Neuronal stem cell (in vitro differentiated cells): ENCODE measurements at regions not wholly inside any gene's neighbourhood (a gene's known extent, or its start where the extent isn't known, plus 50 kb on each side); places are given as distances from the start of the nearest gene placed in this dataset. TPM values are rescaled to one million over a fixed set of nuclear protein-coding genes. Genes with fewer than 3 reads are reported as not detected.

Experiments used
- DNase-seq: peaks from one replicate; pipeline ENCODE4 v3.0.0-alpha.2; 2013; ENCODE audit warnings: low spot score
- H2AFZ ChIP-seq: one replicate; pipeline ENCODE4 v1.6.1; 2013; ENCODE audit warnings: mild to moderate bottlenecking, low read length, inconsistent platforms
- H2AK5ac ChIP-seq: 2 replicates; pipeline ENCODE4 v1.6.1; 2013; ENCODE audit warnings: low read depth, mild to moderate bottlenecking, inconsistent platforms, low read length, moderate library complexity, mixed read lengths
- H2BK120ac ChIP-seq: 2 replicates; pipeline ENCODE4 v1.6.1; 2013; ENCODE audit warnings: low read depth, mild to moderate bottlenecking, inconsistent platforms, low read length, moderate library complexity, mixed read lengths
- H2BK12ac ChIP-seq: one replicate; pipeline ENCODE4 v1.6.1; 2013; ENCODE audit warnings: low read length, inconsistent platforms
- H2BK15ac ChIP-seq: 2 replicates; pipeline ENCODE4 v1.6.1; 2013; ENCODE audit warnings: mild to moderate bottlenecking, low read length, inconsistent platforms, mixed read lengths
- H2BK5ac ChIP-seq: one replicate; pipeline ENCODE4 v1.6.1; 2013; ENCODE audit warnings: inconsistent platforms, mild to moderate bottlenecking, low read length, moderate library complexity
- H3K14ac ChIP-seq: one replicate; pipeline ENCODE4 v1.6.1; 2013; ENCODE audit warnings: low read length, inconsistent platforms
- H3K18ac ChIP-seq: 2 replicates; pipeline ENCODE4 v1.6.1; 2013; ENCODE audit warnings: low read length, inconsistent platforms
- H3K23ac ChIP-seq: 2 replicates; pipeline ENCODE4 v1.6.1; 2013; ENCODE audit warnings: low read depth, mild to moderate bottlenecking, mixed read lengths, low read length, inconsistent platforms; ENCODE audit not compliant: poor library complexity
- H3K27ac ChIP-seq: replicated peaks from 3 replicates; pipeline ENCODE4 v1.5.1; 2013; ENCODE audit warnings: low read length, inconsistent platforms
- H3K27me3 ChIP-seq, 3 experiments: 2 replicates each; pipeline ENCODE4 v1.6.1; 2013; ENCODE audit warnings: low read length in 3 of 3, mild to moderate bottlenecking in 2 of 3, inconsistent platforms in 1 of 3, low read depth in 1 of 3, mixed read lengths in 1 of 3, moderate library complexity in 1 of 3; ENCODE audit not compliant: control insufficient read depth in 3 of 3, insufficient read depth in 3 of 3
- H3K36me3 ChIP-seq, 2 donors: replicated peaks in 1 of 2; 2 replicates each; pipeline ENCODE4 v1.6.1; 2013; ENCODE audit warnings: low read length in 2 of 2; ENCODE audit not compliant: control insufficient read depth in 2 of 2, insufficient read depth in 2 of 2
- H3K4ac ChIP-seq: 2 replicates; pipeline ENCODE4 v1.6.1; 2013; ENCODE audit warnings: inconsistent platforms, mild to moderate bottlenecking, low read length, moderate library complexity
- H3K4me1 ChIP-seq, 2 donors: 1 replicate in 1 of 2; 2 replicates in 1 of 2; pipeline ENCODE4 v1.6.1; 2013; ENCODE audit warnings: low read length in 2 of 2, low read depth in 1 of 2; ENCODE audit not compliant: control insufficient read depth in 2 of 2, insufficient read depth in 1 of 2
- H3K4me2 ChIP-seq: one replicate; pipeline ENCODE4 v1.6.1; 2013; ENCODE audit warnings: mild to moderate bottlenecking, low read length, inconsistent platforms; ENCODE audit not compliant: insufficient read depth, poor library complexity, severe bottlenecking
- H3K4me3 ChIP-seq, 2 donors: 2 replicates each; pipeline ENCODE4 v1.5.1; 2013; ENCODE audit warnings: low read length in 2 of 2, mild to moderate bottlenecking in 2 of 2, inconsistent platforms in 1 of 2, moderate library complexity in 1 of 2
- H3K79me1 ChIP-seq: one replicate; pipeline ENCODE4 v1.6.1; 2013; ENCODE audit warnings: low read depth, mild to moderate bottlenecking, inconsistent platforms, low read length, moderate library complexity
- H3K9ac ChIP-seq: one replicate; pipeline ENCODE4 v1.6.1; 2013; ENCODE audit warnings: mild to moderate bottlenecking, low read depth, low read length, inconsistent platforms; ENCODE audit not compliant: poor library complexity
- H3K9me3 ChIP-seq, 2 donors: replicated peaks in 1 of 2; 2 replicates each; pipeline versions ENCODE3 to v1.6.1; 2013; ENCODE audit warnings: low read length in 2 of 2, mild to moderate bottlenecking in 2 of 2, inconsistent platforms in 1 of 2, low read depth in 1 of 2, mixed read lengths in 1 of 2, moderate library complexity in 1 of 2; ENCODE audit not compliant: control insufficient read depth in 2 of 2, insufficient read depth in 1 of 2
- H4K8ac ChIP-seq: one replicate; pipeline ENCODE4 v1.6.1; 2013; ENCODE audit warnings: low read depth, mild to moderate bottlenecking, inconsistent platforms, low read length, moderate library complexity
- H4K91ac ChIP-seq: one replicate; pipeline ENCODE4 v1.6.1; 2013; ENCODE audit warnings: low read length, low read depth, mild to moderate bottlenecking, inconsistent platforms; ENCODE audit not compliant: poor library complexity
- WGBS, 2 donors: extraction: QIAGEN DNeasy Blood & Tissue Kit; methylation state at CpG; one replicate each; pipeline ENCODE4 v1.1.7; 2013; ENCODE audit warnings: missing lambda C conversion rate in 2 of 2, mixed read lengths in 1 of 2; ENCODE audit not compliant: insufficient read length in 2 of 2, insufficient replicate concordance in 1 of 2; ENCODE audit errors: extremely low coverage in 2 of 2; 5-methylcytosine and 5-hydroxymethylcytosine counted together
- small RNA-seq: library from polyadenylated mRNA; stranded (forward); fragments of <200 nt; extraction: miRNeasy Mini kit (QIAGEN cat#:217004); gene quantifications from one replicate; pipeline ENCODE3, GENCODE V24; 2013; ENCODE audit not compliant: insufficient read depth

DNA sequence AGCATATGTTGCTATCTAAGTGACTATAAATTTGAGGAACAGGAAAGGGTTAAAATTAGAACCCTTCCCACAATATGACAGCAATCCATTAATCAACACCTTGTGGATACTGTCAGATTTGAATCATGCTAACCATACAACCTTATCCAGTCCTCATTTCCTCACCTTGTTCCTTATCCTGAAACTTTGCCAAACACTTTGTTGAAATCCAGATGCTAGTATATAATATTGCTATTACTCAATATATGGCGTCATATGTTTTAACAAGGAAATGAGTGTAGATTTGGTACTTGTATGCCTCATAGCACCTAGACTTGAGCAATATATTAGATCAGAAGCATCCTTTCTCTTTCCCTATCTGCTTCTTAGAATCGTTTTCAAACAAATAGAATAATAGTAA lies 66.3 kb upstream of the SLC25A13 start:
- no peak overlapping the region for H3K14ac ChIP-seq
- H3K9ac ChIP-seq, result no peak overlapping the region
- H2AK5ac ChIP-seq, result no peak overlapping the region
- no peaks in the 10 kb centered on the region for H3K79me1 ChIP-seq
- H3K27ac ChIP-seq, result no peak overlapping the region
- H2BK5ac ChIP-seq, result no peak overlapping the region
- no peak overlapping the region for H3K18ac ChIP-seq
- H3K4me3 ChIP-seq, result no peak overlapping the region
- peaks cover 0 to 4% (median 0%) of the 10 kb centered on the region in 3 experiments for H3K27me3 ChIP-seq
- H3K23ac ChIP-seq, result no peak overlapping the region
- H3K4ac ChIP-seq, result no peak overlapping the region
- no peak overlapping the region for H3K4me2 ChIP-seq
- H2BK12ac ChIP-seq, result no peak overlapping the region
- H2AFZ ChIP-seq, result no peak overlapping the region
- H2BK15ac ChIP-seq, result no peak overlapping the region
- H4K8ac ChIP-seq, result no peak overlapping the region
- H3K4me1 ChIP-seq, result peaks cover 0 to 2% of the 10 kb centered on the region in 2 donors
- no CpG with 5 or more reads among the region's 2 CpGs for WGBS, 2 donors
- no peak overlapping the region for H4K91ac ChIP-seq
- no peaks in the 10 kb centered on the region for H3K36me3 ChIP-seq
- H2BK120ac ChIP-seq, result no peak overlapping the region
- no peak for DNase-seq
- H3K9me3 ChIP-seq, result no peaks in the 10 kb centered on the region

- Histone ChIP-seq H3K79me1 (no peaks in the 10 kb centered on the region), H4K91ac (no peak overlapping the region), H3K4me2 (no peak overlapping the region), H3K4ac (no peak overlapping the region), H2AFZ (no peak overlapping the region), H3K9ac (no peak overlapping the region), H3K9me3 (no peaks in the 10 kb centered on the region), H2BK15ac (no peak overlapping the region), H4K8ac (no peak overlapping the region), H2BK5ac (no peak overlapping the region), H3K36me3 (no peaks in the 10 kb centered on the region), H2AK5ac (no peak overlapping the region), H3K23ac (no peak overlapping the region), H3K4me3 (no peak overlapping the region), H2BK12ac (no peak overlapping the region), H3K18ac (peak overlapping the region; percentile 24), H3K14ac (no peak overlapping the region), H3K4me1 (peaks cover 0 to 4% of the 10 kb centered on the region in 2 donors), H3K27me3 (no peaks in the 10 kb centered on the region), H3K27ac (no peak overlapping the region), H2BK120ac (no peak overlapping the region)
- no CpG with 5 or more reads among the region's 5 CpGs for whole genome bisulfite sequencing, 2 donors
- no peak for DNase-seq
Observed at GRCh38 chr7:96380111-96380512, 58.2 kb upstream of the SLC25A13 start.

- Histone ChIP-seq H3K27me3 (no peaks in the 10 kb centered on the region), H2BK120ac (no peak overlapping the region), H2BK12ac (no peak overlapping the region), H4K8ac (no peak overlapping the region), H3K4me2 (no peak overlapping the region), H3K79me1 (no peaks in the 10 kb centered on the region), H2BK15ac (no peak overlapping the region), H3K36me3 (no peaks in the 10 kb centered on the region), H3K9ac (no peak overlapping the region), H3K14ac (no peak overlapping the region), H3K23ac (no peak overlapping the region), H2AK5ac (no peak overlapping the region), H3K4me3 (no peak overlapping the region), H3K4ac (no peak overlapping the region), H4K91ac (no peak overlapping the region), H2BK5ac (no peak overlapping the region), H3K18ac (no peak overlapping the region), H2AFZ (no peak overlapping the region), H3K4me1 (peaks cover 0 to 4% of the 10 kb centered on the region in 2 donors), H3K9me3 (no peaks in the 10 kb centered on the region), H3K27ac (no peak overlapping the region)
- DNase-seq, result no peak
Observed at GRCh38 chr7:96377399-96377798, 55.5 kb upstream of the SLC25A13 start.

Small RNA genes lying in the stretch of these regions (small RNA-seq; reads per million reads assigned to genes)
- not detected for gene RNU7-188P
